ENCODE measurements at regions not wholly inside any gene's neighbourhood (a gene's known extent, or its start where the extent isn't known, plus 50 kb on each side); places are given as distances from the start of the nearest gene placed in this dataset.

GRCh38 chr6:87793315-87793714 lies 91.3 kb upstream of the AKIRIN2 start:
- no peak for TF ChIP-seq CTCF (conservative IDR thresholded peaks at IDR 0.05)
- no peak for TF ChIP-seq EZH2 (IDR thresholded peaks at IDR 0.05; ENCODE audit: low read depth)
